GM18858 (cell line): ENCODE measurements at regions not wholly inside any gene's neighbourhood (a gene's known extent, or its start where the extent isn't known, plus 50 kb on each side); places are given as distances from the start of the nearest gene placed in this dataset.
A peak's percentile ranks its signal among the peaks of the same experiment; 100 is the strongest.

Experiments used
- ATAC-seq: cut with Tn5 transposase; IDR thresholded peaks from one replicate; pipeline ENCODE4 v1.9.1; 2021; ENCODE audit not compliant: unreplicated experiment

DNA sequence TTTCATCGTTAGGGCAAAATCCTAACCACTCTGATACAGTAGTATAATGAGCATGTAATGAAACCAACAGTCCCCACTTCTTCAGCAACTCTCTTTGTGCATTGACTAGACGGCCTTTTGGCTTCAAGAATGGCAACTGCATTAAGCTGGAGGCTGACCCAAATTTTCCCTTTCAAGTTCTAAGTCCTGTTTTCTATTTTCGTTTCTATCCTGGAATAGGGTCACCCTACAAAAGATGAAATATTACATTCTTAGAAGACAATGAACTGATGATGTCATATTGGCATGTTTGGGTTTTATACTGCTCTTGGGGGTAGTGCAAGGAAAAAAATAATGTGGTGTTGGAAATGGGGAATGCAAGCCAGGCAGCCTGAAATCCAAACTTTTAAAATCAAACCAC, 254.4 kb downstream of the ETAA1 start:
- no peak for ATAC-seq

DNA sequence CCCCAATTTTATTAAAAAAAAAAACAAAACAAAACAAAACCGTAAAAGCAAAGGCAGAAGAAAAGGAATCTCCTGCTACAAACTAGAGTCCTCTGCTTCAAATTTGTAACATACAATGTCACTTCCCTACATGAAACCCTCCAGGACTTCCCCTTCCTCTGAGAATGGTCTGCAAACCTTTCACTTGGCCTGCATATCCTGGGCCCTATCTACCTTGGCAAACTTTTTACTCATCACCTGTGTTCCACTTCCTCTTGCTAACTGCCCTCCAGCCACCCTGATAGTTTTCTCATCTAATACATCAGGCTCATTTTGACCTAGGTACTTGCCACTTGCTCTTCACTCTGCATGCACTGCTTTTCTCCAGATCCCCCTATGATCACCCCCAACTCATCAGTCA, 255.5 kb downstream of the ETAA1 start:
- ATAC-seq, result peak; percentile 87

DNA sequence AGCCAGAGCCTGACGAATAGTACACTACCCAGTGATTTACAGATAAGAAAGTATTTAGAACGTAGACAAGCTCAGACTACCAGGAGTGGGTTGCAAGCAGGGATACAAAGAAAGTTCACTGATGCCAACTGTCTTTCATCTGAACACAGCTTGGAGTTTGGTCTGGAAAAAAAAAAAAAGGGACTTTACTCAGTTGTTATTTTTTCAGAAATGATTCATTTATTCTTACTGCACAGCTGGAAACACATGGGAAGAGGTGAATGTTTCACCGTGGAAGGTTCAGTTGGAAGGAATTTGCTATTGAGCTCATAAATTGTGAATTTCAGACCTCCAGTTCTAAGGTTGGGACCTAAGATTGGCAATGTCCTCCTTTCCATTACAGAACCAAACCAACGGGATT, 259.7 kb downstream of the ETAA1 start:
- ATAC-seq, result no peak

DNA sequence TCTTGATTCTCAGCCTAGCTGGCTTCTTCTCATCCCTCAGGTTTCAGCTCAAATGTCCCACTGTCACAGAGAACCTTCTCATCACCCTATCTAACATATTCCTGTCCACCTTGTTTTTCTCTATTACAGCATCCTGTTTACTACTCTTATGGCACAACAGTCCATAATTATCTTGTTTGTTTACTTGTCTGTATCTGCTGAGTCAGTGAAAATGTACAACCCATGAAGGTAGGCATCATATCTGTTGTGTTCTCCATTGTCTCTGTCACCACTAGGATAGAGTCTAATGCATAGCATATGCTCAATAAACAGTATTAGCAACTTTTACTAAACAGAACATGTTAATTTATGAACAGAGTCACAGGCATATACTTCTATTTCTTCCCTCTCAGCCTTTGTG, 261.7 kb downstream of the ETAA1 start:
- no peak for ATAC-seq

DNA sequence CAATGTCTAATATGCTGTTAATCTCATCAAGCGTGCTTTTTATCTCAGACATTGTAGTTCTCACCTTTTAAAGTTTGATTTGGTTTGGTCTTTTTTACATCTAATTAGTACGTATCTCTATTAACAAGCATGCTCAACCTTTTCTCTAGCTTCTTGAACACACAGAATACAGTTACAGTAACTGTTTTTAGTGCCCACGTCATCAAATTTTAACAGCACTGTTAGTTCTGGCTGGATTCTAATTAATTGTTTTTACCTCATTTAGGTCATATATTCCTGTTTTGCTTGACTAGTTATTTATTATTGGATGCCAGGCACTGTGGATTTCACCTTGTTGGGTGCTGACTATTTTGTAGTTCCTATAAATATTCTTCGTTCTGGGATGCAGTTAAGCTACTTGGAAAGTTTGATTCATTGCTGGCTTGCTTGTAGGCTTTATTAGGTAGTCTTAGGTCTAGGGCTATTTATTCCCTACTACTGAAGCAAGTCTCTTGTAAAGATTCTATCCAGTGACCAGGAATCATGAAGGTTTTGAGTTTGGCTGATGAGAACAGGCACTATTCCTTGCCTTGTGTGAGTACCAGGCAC, 263.0 kb downstream of the ETAA1 start:
- ATAC-seq, result no peak

DNA sequence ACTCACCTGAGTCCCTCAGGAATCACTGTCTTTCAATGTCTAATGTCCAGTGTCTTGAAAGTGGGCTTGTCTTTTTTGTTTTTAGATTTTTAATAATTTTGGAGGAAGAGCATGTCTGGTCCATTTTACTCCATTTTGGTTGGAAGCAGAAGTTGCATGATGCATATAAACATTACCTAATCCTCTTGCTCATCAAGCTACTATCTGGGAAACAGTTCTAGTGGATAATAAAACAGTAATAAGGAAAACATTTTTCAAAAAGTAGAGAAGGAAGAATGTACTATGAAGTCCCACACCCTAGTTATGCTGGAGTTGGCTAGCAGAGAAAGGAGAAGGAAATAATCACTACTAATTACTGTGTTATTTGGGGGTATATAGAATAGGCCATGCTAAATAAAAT, 263.7 kb downstream of the ETAA1 start:
- ATAC-seq, result no peak

DNA sequence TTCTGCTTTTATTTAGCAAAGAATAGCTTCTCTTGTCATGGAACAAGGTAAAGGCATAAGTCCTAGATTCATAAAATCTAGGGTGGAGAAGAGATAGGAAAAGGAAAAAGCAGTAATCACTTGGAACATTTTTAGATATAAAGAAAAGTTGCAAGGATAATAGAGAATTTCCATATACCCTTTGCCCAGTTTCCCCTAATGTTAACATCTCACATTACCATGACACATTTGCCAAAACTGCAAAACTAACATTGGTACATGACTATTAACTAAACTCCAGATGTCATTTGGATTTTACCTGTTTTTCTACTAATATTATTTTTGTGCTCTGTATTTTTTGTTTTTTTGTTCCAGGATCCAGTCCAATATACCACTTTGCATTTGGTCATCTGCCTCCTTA, 265.1 kb downstream of the ETAA1 start:
- ATAC-seq, result no peak

DNA sequence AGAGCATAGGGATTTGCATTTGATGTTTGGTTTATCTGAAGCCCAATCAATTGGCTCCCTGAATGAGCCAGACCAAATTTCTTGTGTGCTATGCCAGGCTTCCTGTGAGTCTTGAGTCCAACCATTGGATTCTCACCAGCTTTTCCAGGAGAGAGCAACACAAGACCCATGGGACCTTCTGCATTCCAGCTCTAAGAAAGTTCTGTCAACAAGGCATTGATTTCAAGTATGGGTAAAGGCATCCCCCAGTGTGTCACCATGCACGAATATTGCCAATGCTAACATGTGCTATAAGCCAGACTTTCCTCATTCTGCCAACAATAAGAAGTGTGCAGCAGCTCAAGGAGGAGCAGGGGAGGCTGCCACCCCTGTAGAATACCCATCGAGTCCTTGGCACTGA, 266.6 kb downstream of the ETAA1 start:
- no peak for ATAC-seq

DNA sequence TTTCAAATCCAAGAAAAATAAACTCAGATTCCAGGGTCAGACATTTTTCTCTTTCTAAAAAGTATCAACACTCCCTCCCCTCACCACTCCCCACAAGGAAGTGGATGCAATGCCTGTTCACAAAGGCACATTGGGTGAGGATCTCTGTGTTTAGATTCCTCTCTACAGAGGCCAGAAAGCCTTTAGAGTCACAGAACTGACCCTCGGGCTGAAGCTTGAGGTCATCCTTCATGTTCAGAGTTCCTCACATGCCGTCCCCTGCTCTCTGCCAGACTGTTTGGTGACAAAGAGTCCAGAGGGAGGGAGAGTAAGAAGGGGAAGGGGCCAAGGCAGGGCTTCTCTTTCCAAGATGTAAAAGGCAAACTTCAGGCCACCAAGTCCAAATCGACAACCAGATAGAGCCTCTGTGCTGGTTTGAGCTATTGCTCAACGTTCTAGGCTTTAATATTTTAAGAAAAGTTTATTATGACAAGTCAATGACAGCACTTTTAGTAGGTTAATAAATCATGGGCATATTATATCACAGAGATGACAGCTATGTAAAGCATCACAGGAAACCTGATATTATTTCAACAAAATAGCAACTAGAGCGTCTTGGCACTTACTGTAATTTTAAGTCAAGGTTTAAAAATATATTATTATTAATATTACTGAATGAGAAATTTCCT, 269.4 kb downstream of the ETAA1 start:
- ATAC-seq, result no peak

DNA sequence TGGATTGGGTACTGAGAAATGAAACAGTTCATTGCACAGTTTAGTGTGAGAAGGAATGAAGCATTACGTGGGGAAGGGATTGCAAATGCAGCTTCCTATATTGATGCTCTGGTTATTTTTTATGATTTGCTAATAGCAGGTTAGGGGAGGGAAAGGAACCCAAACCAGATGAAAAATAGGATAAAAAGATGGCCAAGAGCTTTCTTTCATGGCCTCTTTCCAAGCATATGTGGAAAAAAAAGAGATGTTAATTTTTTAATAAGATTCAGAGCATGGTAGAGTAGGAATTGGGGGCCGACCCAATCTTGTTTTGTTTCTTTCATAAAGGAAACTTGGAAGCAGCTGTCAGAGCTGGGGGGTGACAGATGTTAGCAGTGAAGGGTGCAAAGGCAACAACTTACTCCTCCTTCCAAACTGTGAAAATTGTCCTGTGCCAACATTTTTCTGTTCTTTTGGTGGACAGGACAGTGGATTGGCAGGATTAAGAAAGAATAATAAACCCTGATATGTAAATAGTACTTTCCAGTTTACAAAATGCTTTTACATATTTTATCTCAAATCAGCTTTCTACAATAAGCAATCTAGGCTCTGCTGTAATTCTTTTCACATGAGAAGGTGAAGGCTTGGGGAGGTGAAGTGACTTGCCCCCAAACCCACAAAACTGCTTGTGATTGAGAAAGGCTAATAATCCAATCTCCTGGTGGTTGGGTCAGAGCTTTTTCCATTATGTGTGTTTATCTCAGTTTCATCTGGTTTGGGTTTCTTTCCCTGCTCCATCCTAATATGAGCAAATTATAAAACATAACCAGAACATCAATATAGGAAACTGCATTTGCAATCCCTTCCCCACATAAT, 270.1 kb downstream of the ETAA1 start:
- no peak for ATAC-seq

DNA sequence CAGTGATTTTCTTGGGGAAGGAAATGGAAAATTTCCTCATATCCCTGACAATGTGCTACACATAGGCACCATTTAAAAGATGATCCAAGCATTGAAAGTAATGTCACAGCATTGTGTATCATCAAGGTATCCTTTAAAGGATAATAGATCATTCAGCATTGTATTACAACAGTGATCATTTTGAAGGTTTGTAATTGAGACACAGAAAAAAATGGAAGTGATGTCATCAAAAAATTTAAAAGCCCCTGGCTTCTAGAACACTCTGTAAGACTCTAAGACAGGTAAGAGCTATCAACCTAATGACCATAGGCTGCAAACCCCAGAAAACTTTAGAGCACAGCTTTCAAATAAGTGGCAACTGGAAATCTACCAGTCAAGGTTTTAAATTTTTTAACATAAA, 271.4 kb downstream of the ETAA1 start:
- ATAC-seq, result no peak

DNA sequence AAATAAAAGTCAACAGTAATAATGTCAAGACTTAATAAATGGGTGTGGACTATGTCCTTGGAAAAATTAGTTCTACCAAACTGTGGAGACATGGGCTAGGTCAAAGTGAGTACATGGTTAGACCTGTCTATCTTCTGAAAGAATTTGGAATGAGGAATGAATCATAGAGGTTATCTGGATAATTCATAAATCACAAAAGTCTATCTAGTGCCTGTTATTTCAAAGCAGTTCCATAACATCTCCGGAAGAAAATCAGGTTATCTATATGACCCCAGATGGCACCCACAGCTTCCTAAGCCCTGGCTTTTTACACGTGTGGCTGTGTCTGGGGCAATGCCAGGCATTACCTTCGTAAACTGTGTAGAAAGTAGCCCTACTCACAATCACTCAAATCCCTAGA, 272.0 kb downstream of the ETAA1 start:
- no peak for ATAC-seq

DNA sequence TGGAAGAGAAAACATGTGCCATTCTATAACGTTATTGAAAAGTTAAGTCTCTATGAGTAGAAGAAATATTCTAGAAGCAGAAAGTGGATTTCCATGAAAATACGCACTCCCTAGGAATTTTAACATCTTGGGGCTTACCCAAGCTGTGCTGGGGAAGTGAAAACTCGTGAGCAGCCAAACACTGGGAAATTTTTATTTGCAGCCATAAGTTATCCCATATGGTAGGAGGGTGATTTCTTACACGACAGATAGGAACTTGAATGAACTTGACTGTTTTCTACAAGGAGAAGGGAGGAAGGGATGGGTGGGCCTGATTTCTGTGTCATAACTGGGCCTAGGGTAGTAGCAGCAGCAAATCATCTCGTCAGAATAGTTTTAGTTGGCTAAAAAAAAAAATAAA, 272.6 kb downstream of the ETAA1 start:
- ATAC-seq, result no peak

DNA sequence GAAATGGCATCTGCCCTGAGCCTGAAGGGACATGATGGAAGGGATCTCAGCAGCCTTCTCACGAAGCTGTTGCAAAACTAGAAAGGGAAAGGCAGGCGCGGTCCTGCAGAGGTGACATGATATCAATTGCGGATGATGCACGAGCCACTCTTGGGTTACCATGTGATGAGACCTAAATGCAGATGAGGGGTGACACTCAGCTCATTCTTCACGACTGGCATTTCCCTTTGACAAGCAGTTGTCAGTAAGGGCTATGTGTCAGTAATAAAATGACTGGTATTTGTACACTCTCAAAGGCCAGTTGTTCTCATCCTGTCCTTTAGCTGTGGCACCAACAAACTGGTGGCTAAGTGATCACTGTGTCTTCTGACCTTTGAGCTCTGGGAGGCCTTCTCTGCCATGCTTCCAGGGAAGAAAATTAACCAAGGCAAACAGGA, 273.6 kb downstream of the ETAA1 start:
- no peak for ATAC-seq

DNA sequence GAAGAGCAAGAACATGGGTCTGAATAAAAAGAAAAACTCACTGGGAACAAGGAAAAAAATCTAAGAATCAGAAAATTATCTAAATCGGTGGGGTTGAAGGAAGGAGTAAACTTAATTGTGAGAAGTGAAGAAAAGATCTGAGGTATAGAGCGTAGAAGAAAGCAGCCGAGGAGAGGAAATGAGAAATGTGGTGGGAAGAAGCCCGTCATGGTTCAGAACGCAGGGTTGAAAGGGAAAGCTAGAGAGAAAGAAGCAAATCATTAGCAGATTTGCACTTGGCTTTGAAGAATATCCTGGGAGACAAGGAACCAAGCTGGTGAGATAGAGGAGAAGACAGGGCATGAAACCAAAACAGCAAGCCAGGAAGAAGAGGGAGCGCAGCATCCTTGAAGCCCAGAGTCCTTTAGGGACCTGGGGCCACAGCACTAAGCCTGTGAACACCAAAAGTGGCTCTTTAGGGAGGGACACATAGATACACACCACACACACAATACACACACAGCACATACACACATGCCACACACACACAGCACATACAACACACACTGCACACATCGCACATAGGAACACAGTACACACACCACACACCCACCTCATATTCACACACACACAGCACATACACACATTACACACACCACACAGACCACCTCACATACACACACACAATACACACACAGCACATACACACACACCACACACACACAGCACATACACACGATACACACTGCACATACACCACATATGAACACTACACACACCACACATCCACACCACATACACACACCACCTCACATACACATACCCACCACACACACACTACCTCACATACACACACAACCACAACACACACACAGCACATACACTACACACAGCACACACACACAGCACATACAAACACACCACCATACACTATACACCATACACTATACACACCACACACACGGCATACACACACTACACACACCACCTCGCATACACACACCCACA, 274.6 kb downstream of the ETAA1 start:
- no peak for ATAC-seq

DNA sequence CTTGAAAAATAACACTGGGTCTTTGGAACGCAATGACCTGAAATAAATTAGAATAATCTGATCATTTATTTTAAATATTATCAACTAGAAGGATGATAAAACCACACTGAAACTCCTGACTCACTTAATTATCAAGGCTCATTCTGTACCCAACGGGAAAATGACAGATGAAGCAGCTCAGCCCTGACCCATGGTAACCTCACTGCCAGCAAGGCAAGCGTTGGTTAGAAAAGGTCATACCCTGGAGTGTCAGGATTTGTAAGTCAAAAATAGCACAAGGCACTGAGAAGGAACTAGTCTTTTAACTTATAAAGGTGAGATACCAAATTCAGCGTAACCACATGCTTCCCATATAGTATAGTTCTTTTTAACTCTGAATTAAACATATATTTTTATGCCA, 277.5 kb downstream of the ETAA1 start:
- ATAC-seq, result no peak

DNA sequence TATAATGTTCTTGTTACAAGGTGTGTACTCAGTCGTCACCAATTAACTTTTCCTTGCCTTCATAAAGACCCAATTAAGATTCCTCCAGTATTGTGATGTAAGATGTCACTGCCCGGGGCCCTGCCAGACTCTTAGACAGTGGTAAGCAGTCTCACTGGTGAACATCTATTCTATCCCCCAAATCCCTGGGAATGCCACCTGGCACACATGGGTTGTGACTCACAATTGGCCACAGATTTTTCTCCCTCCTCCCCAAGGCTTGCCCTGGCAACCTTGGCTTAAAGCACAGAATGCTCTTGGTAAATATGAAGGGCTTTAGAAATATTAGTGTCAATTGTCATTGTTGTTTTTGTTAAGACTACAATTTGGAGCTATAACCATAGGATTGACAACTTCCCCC, 287.9 kb downstream of the ETAA1 start:
- ATAC-seq, result no peak

DNA sequence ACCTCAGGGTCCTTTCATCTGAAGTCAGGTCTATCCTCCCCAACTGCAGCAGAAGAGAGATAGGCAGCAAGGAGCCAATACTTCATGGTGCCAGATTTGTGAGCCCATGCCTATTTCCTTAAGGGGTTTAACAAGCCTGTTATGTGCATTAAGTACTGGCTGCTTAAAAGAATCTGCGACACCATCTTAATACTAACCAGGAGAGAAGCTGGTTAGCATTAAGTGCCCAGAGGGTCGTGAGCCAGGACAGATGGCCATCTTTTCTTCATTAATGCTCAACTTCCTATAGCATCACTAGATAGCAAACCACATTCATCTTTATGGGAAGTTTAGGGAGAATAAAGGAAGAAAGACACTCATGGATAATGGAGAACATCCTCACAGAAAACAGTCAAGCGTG, 289.1 kb downstream of the ETAA1 start:
- no peak for ATAC-seq

DNA sequence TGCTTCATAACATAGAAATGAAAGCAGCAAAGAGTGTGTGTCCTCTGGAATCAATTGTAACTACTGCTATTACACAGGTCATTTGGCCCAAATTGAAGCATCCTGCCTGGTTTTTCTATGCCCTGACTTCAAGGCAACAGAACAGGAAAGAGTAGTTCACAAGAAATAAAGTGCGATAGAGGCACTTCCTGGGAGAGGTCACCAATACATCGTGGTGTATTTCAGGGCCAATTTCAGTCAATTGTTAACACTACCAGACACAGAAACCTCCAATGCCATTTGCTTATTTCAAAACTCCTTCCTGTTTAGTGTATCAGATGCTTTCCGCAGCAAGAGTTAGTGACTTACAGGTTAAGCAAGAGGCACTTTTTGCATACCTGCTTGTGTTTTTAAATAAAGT, 292.1 kb downstream of the ETAA1 start:
- ATAC-seq, result no peak

DNA sequence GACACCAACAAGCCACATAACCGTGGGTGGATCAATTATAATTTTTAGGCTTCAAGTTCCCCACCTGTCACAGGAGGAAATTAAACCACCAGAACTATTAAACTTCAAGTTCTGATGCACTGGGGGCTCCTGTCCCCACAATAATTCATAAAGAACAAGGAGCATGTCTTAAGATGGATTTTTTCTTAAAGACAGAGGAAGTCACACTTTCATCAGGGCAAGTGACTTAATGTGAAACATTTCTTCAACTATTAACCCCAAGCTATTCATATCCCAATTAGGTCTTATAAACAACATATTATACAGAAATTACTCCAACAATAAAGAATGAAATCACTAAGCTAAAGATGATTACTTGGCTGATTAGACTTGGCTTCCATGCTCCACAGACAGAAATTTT, 292.5 kb downstream of the ETAA1 start:
- no peak for ATAC-seq

DNA sequence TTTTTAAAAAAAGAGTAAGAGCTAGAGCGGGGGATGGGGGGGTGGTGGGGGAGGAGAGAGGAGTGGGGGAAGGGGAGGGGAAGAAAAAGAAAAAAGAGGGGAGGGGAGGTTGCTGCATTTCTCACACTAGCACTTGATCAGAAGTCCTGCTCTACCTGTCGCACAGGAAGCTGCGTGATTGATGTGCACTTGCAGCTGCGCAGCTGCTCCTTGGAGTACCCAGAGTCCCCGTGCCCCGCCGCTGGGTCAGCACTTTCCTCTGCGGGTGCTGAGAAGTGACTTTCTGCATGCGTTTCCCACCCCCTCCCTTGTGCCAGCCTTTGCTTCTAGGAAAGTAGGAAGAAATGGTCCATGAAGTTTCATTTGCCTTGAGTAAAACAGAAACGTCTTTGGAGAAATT, 297.3 kb downstream of the ETAA1 start:
- ATAC-seq, result no peak
